NCI-H1436 treated with DMSO at 0.1 percent for 48 hours (cell line): ENCODE measurements at regions not wholly inside any gene's neighbourhood (a gene's known extent, or its start where the extent isn't known, plus 50 kb on each side); places are given as distances from the start of the nearest gene placed in this dataset.

Source experiments
- DNase-seq: peaks from one replicate; lab custom pipeline; 2025; lab: John Stamatoyannopoulos, UW

DNA sequence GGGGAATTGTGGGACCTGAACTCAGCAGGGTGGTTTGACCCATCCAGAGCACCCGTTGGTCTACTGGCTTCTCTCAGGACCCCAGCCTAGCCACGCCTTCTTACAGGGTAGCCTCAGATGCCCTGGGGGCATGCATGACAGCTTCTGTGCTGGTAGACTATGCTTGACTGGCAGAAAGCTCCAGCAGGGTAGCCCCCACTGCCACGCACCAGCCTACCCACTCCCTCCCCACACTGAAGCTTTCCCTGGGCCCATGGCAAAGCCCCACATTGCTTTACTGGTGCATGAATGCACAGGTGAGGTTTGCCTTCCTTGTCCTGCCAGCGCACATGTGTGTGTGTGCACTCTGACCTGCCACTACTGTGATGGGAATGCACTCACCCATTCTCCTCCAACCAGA lies 772.2 kb downstream of the LRFN5 start:
- no peak for DNase-seq

- DNase-seq: no peak
Observed at GRCh38 chr14:42378274-42378673, 771.6 kb downstream of the LRFN5 start.

GRCh38 chr14:42374332-42374731 lies 767.7 kb downstream of the LRFN5 start:
- no peak for DNase-seq

- no peak for DNase-seq
Observed at GRCh38 chr14:42370056-42370455, 763.4 kb downstream of the LRFN5 start.

GRCh38 chr14:42368234-42368633 lies 761.6 kb downstream of the LRFN5 start:
- no peak for DNase-seq

DNA sequence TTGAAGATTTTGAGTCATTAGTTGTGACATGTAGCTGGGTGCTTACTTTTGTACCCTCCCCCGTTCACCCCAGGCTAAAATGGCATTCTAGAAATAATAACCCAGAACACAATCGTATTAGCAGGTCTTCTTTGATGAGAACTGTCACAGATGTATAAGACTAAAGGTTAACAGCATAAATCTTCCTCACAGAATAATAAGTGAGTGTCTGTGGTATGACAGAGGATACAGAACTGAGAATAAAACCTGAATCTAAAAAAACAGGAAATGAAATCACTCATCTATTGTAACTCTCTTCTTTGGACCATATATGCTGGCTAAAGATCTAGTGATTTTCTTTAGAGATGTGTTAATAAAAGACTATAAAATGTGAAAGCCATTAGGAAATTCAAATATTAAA lies 746.6 kb downstream of the LRFN5 start:
- no peak for DNase-seq

DNA sequence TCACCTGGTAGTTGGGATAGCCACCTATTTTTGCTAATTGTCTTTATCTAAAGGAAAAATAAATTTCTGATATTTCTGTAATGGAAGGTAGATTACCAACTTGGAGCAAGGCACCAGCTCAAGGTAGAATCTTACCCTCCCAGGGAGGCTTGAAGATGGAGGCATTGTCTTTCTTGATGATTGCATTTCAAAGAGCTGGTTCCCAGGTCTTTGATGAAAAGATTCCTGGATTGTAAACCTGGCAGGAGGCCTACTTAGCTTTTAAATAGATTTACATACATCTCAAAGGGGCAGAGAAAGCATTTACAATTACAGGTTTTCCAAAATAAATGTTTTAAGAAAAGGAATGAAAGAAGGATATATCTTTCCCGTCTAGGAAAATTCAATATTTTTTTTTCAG lies 729.2 kb downstream of the LRFN5 start:
- DNase-seq: no peak

GRCh38 chr14:42334931-42335330 lies 728.3 kb downstream of the LRFN5 start:
- DNase-seq: no peak

- no peak for DNase-seq
Observed at GRCh38 chr14:42323426-42323825, 716.8 kb downstream of the LRFN5 start.

- no peak for DNase-seq
Observed at GRCh38 chr14:42322531-42323284, 716.0 kb downstream of the LRFN5 start.

- no peak for DNase-seq
Observed at GRCh38 chr14:42319996-42320395, 713.3 kb downstream of the LRFN5 start.

DNA sequence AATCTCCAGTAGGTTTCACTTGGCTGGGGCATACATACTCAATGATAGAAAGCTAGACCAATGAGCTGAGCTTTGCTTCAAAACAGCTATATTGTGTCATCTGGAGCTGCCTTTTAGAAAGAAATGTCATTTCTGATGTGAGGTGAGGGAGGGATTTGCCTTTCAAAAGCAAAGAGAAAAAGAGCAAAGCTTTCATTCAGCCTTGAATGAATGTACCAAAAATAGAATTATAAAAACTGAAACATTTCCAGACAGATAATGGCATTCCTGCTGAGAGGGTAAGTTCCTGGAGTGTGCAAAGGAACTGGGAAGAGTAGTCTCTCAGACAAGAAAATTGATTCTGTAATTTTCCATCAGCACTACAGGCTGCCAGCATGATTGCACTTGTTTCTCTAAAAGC lies 710.0 kb downstream of the LRFN5 start:
- DNase-seq: no peak

DNA sequence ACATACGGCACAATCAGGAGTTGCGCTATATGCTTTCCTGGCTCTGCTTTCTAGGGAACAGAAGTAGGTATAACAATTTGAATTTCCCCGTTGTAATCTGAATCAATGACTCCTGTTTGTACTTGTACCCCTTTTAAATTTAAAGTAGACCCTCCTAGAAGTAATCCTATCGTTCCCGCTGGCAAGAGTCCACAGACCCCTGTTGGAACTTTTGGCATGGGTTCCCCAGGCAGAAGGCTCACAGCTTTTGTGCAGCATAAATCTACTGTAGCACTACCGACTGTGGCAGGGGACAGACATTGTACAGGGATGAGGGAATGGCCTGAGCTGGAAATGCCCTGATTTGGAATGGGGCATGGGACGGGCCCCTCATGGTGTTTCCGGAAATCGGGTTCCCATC lies 705.2 kb downstream of the LRFN5 start:
- no peak for DNase-seq

GRCh38 chr14:42307239-42307825 lies 700.7 kb downstream of the LRFN5 start:
- DNase-seq: no peak

GRCh38 chr14:42299692-42300091 lies 693.0 kb downstream of the LRFN5 start:
- no peak for DNase-seq

- no peak for DNase-seq
Observed at GRCh38 chr14:42293180-42293579, 686.5 kb downstream of the LRFN5 start.

DNA sequence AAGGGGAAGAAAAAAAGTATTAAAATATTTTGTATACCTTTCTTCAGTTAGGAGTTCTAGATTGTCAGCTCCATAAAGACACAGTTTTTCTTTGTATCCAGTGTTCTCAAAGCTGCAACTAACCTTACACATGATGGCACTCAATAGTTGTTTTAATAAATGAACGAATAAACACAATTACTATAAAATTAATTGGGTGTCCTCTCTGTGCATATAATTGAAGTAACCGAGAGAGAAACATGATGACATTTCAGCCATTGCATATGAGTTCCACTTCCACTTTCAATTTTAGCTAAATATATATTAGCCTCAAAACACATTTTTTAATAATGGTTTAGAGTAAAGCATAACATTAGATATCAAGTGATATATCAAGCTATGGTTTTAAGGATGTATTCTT lies 671.2 kb downstream of the LRFN5 start:
- DNase-seq: no peak

DNA sequence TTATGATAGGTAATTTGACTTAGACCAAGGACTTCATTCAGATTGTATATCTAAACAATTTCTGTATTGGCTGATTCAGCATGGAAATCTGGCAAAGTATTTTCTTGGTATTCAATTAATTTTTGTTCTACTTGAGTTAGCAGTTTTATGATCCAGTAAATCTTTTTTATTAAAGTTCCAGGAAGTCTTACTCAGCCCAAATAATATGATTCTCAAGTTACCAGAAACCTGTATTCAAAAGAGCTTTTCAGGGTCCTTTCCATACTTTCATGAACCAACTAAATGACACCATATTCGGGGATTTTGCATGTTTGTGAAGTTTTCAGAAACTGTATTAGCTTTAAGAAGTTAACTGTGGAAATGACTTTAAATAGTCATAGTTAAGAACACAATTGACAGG lies 662.6 kb downstream of the LRFN5 start:
- no peak for DNase-seq

DNA sequence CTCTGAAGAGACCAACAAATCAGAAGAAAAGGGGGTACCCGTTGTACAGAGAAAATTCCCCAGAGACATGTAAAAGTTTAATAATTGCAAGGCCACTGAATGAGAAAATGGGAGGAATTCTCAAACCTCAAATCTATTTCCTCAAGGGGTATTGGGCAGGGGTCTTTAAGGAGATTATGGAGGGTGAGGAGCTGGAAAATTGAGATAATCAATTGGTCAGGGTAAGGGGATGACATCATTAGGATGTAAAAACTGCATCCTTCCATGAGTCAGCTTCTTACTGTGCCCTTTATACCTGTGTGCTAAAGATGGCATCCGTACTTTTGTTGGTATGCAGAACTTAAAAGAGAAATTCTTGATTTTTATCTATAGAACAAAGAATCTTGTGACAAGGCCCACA lies 641.5 kb downstream of the LRFN5 start:
- no peak for DNase-seq

DNA sequence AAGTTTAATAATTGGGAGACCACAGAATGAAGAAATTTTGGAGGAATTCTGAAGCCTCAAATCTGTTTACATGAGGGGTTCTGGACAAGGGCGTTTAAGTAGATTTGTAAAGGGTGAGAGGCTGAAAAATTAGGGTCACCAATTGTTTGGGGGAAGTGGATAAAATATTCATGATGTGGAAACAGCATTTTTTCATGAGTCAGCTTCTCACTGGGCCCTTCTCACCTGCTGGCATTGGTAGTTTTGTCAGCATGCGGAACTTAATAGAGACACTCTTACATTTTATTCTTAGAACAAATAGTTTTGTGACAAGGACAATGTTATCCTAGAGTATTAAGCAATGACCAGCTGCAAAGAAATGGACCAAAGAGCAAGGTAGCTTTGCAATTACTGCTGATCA lies 634.4 kb downstream of the LRFN5 start:
- DNase-seq: no peak

DNA sequence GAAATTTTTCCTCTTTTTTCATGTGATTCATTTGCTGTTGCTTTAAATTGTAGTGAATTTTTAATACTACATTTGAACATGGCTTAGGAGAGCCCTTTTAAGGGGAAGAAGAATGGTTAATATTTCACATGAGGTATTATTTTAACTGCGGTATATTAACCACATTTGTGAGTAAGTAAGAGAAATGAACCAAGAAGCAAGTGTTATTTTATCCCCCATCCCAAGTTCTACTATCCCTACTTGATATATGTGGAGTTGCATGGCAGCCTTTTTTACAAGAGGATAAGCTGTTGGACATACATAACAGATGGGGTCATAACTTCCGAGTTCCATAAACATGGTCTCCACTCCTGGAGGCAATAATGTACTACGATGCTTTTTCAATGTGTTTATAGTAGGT lies 623.3 kb downstream of the LRFN5 start:
- no peak for DNase-seq

- no peak for DNase-seq
Observed at GRCh38 chr14:42229294-42229693, 622.6 kb downstream of the LRFN5 start.

DNA sequence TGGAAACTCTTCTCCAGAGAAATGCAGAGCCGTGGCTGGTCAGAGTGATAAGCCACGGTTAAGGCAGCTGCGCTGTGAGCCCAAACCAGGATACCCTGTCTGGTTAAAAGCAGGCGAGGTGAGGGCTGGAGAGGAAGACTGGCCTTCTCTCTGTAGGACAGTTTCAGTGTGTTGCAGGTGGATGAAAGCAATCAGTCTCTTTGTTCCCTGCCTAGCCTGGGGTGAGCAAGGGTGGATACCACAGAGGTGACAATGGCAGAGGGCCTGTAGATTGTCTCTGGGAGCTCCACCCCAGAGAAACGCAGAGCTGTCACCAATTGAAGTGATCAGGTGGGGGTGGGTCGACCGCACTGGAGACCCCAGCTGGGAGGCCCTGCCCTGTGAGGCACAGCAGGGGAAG lies 621.9 kb downstream of the LRFN5 start:
- DNase-seq: no peak
